ENCODE measurements at regions not wholly inside any gene's neighbourhood (a gene's known extent, or its start where the extent isn't known, plus 50 kb on each side); places are given as distances from the start of the nearest gene placed in this dataset.

DNA sequence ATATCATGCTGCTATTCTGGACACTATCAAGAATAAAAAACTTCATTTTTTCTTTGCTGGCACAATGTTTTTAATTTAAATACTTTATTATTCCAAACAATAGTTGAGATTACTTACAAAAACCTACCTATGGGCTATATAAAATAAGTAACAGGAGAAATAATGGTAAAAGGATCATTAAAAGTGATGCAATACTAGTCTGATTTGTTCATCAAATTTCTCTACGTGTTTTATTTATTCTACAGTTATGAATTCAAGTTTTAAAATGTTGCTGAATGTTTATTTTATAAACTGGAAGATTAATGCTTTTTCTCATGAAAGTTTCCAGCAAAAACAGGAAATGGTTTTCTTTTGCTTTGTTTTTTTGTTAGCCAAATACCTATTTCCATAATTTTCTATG lies 662.4 kb upstream of the BRINP3 start:
- in situ Hi-C loops (cut with HindIII; ENCODE audit: low pct_unique_long_range_greater_than_20kb, low sequenced_read_pairs), result no loop called here
- BruUV-seq (replicated peaks), result no TSS peak
- Histone ChIP-seq H3K27me3 (ENCODE audit: control insufficient read depth, insufficient read depth, low read length) (no peaks in the 10 kb centered on the region), H3K9me3 (ENCODE audit: control insufficient read depth, insufficient read depth, low read depth, low read length) (no peaks in the 10 kb centered on the region), H3K4me1 (ENCODE audit: control insufficient read depth, insufficient read depth, low read length) (no peaks in the 10 kb centered on the region), H3K4me3 (ENCODE audit: low read depth in 2 of 2, low read length in 2 of 2) (no peak overlapping the region), H3K27ac (ENCODE audit: low read length) (no peak overlapping the region), H3K36me3 (ENCODE audit: control insufficient read depth, insufficient read depth, low read length) (no peaks in the 10 kb centered on the region)
- DNase-seq (ENCODE audit: low read depth, low spot score) (no peak), ATAC-seq (no peak)
- ChIA-PET CTCF (no interaction called here), POLR2A (no interaction called here)
- intact Hi-C loops (cut with micrococcal nuclease; ENCODE audit: unreplicated experiment), result no loop called here
- TF ChIP-seq POLR2AphosphoS5 (IDR thresholded peaks at IDR 0.05; ENCODE audit: low read depth, low read length), result no peak
- no peak for TF ChIP-seq TCF7L2 (IDR thresholded peaks at IDR 0.05; ENCODE audit: low read depth, low read length)
- TF ChIP-seq, protein P1, sequence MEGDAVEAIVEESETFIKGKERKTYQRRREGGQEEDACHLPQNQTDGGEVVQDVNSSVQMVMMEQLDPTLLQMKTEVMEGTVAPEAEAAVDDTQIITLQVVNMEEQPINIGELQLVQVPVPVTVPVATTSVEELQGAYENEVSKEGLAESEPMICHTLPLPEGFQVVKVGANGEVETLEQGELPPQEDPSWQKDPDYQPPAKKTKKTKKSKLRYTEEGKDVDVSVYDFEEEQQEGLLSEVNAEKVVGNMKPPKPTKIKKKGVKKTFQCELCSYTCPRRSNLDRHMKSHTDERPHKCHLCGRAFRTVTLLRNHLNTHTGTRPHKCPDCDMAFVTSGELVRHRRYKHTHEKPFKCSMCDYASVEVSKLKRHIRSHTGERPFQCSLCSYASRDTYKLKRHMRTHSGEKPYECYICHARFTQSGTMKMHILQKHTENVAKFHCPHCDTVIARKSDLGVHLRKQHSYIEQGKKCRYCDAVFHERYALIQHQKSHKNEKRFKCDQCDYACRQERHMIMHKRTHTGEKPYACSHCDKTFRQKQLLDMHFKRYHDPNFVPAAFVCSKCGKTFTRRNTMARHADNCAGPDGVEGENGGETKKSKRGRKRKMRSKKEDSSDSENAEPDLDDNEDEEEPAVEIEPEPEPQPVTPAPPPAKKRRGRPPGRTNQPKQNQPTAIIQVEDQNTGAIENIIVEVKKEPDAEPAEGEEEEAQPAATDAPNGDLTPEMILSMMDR (IDR thresholded peaks at IDR 0.05), result no peak
- TF ChIP-seq, protein P2, sequence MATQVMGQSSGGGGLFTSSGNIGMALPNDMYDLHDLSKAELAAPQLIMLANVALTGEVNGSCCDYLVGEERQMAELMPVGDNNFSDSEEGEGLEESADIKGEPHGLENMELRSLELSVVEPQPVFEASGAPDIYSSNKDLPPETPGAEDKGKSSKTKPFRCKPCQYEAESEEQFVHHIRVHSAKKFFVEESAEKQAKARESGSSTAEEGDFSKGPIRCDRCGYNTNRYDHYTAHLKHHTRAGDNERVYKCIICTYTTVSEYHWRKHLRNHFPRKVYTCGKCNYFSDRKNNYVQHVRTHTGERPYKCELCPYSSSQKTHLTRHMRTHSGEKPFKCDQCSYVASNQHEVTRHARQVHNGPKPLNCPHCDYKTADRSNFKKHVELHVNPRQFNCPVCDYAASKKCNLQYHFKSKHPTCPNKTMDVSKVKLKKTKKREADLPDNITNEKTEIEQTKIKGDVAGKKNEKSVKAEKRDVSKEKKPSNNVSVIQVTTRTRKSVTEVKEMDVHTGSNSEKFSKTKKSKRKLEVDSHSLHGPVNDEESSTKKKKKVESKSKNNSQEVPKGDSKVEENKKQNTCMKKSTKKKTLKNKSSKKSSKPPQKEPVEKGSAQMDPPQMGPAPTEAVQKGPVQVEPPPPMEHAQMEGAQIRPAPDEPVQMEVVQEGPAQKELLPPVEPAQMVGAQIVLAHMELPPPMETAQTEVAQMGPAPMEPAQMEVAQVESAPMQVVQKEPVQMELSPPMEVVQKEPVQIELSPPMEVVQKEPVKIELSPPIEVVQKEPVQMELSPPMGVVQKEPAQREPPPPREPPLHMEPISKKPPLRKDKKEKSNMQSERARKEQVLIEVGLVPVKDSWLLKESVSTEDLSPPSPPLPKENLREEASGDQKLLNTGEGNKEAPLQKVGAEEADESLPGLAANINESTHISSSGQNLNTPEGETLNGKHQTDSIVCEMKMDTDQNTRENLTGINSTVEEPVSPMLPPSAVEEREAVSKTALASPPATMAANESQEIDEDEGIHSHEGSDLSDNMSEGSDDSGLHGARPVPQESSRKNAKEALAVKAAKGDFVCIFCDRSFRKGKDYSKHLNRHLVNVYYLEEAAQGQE (IDR thresholded peaks at IDR 0.05; ENCODE audit: insufficient read depth in 1 of 2, low read depth in 2 of 2, low read length in 1 of 2), result no peak
- TF ChIP-seq SIN3A (IDR thresholded peaks at IDR 0.05; ENCODE audit: borderline replicate concordance, insufficient read depth, low read depth, low read length), result no peak

GRCh38 chr1:191142748-191143147 lies 665.1 kb upstream of the BRINP3 start:
- no TSS peak for BruUV-seq (replicated peaks)
- Histone ChIP-seq H3K27me3 (ENCODE audit: control insufficient read depth, insufficient read depth, low read length) (no peaks in the 10 kb centered on the region), H3K27ac (ENCODE audit: low read length) (no peak overlapping the region), H3K9me3 (ENCODE audit: control insufficient read depth, insufficient read depth, low read depth, low read length) (no peaks in the 10 kb centered on the region), H3K4me1 (ENCODE audit: control insufficient read depth, insufficient read depth, low read length) (no peaks in the 10 kb centered on the region), H3K36me3 (ENCODE audit: control insufficient read depth, insufficient read depth, low read length) (no peaks in the 10 kb centered on the region), H3K4me3 (ENCODE audit: low read depth in 2 of 2, low read length in 2 of 2) (no peak overlapping the region)
- DNase-seq (ENCODE audit: low read depth, low spot score), result no peak
- TF ChIP-seq, protein P1 (IDR thresholded peaks at IDR 0.05), result no peak
- TF ChIP-seq, protein P2 (IDR thresholded peaks at IDR 0.05; ENCODE audit: insufficient read depth in 1 of 2, low read depth in 2 of 2, low read length in 1 of 2), result no peak
- TF ChIP-seq TCF7L2 (IDR thresholded peaks at IDR 0.05; ENCODE audit: low read depth, low read length) (no peak), POLR2AphosphoS5 (IDR thresholded peaks at IDR 0.05; ENCODE audit: low read depth, low read length) (no peak), SIN3A (IDR thresholded peaks at IDR 0.05; ENCODE audit: borderline replicate concordance, insufficient read depth, low read depth, low read length) (no peak)
- ATAC-seq, result no peak
- intact Hi-C loops (cut with micrococcal nuclease; ENCODE audit: unreplicated experiment) (no loop called here), in situ Hi-C loops (cut with HindIII; ENCODE audit: low pct_unique_long_range_greater_than_20kb, low sequenced_read_pairs) (no loop called here)
- POLR2A ChIA-PET, result no interaction called here
- CTCF ChIA-PET, result no interaction called here
